OCI-LY7 (cell line): ENCODE measurements at regions not wholly inside any gene's neighbourhood (a gene's known extent, or its start where the extent isn't known, plus 50 kb on each side); places are given as distances from the start of the nearest gene placed in this dataset.

Source experiments
- CTCF ChIP-seq: fragments of 200-600 bp; sonication (generic); conservative IDR thresholded peaks from 2 replicates; pipeline ENCODE4 v1.5.1; 2014; ENCODE audit warnings: mild to moderate bottlenecking, antibody characterized with exemption, low read length, moderate library complexity, mixed read lengths
- EZH2phosphoT487 ChIP-seq: fragments of 200-600 bp; sonication (generic); IDR thresholded peaks from 2 replicates; pipeline ENCODE4 v1.6.1; 2018; ENCODE audit warnings: low read depth, borderline replicate concordance, mild to moderate bottlenecking, mixed run types, antibody characterized with exemption, low read length, moderate library complexity, mixed read lengths

- TF ChIP-seq CTCF (no peak), EZH2phosphoT487 (no peak)
Measured at GRCh38 chr7:39827571-39827970, 122.5 kb upstream of the CDK13 start.
